IPS-18a (cell line): ENCODE measurements at regions not wholly inside any gene's neighbourhood (a gene's known extent, or its start where the extent isn't known, plus 50 kb on each side); places are given as distances from the start of the nearest gene placed in this dataset.
"Not testable (repeated sequence)": the region's sequence is repeated elsewhere in the genome, so short reads cannot be mapped to it uniquely, and the experiment has no call there.

Experiments used
- H3K27ac ChIP-seq: one replicate; pipeline ENCODE4 v1.5.1; 2013; ENCODE audit warnings: low read length
- H3K27me3 ChIP-seq: one replicate; pipeline ENCODE4 v1.6.1; 2013; ENCODE audit warnings: mild to moderate bottlenecking, low read length; ENCODE audit not compliant: control insufficient read depth, insufficient read depth
- H3K36me3 ChIP-seq: one replicate; pipeline ENCODE4 v1.6.1; 2013; ENCODE audit warnings: low read depth, low read length; ENCODE audit not compliant: control insufficient read depth
- H3K4me1 ChIP-seq: one replicate; pipeline ENCODE4 v1.6.1; 2013; ENCODE audit warnings: low read depth, low read length; ENCODE audit not compliant: control insufficient read depth
- H3K4me3 ChIP-seq: one replicate; pipeline ENCODE4 v1.5.1; 2013; ENCODE audit warnings: low read length
- H3K9ac ChIP-seq: one replicate; pipeline ENCODE4 v1.6.1; 2013; ENCODE audit warnings: mild to moderate bottlenecking, low read length, moderate library complexity
- H3K9me3 ChIP-seq: one replicate; pipeline ENCODE4 v1.6.1; 2013; ENCODE audit warnings: low read depth, low read length; ENCODE audit not compliant: control insufficient read depth

- H3K4me3 ChIP-seq, H3K9ac ChIP-seq, H3K27me3 ChIP-seq, H3K27ac ChIP-seq, H3K9me3 ChIP-seq, H3K36me3 ChIP-seq: not testable (repeated sequence)
- H3K4me1 ChIP-seq = peaks cover 19% of the 10 kb centered on the region
Observed at GRCh38 chr2:63725212-63725611, 116.5 kb upstream of the UGP2 start.

GRCh38 chr2:63729362-63729761 is 112.3 kb upstream of the UGP2 start:
- Histone ChIP-seq H3K4me3 (no peak overlapping the region), H3K9me3 (no peaks in the 10 kb centered on the region), H3K27me3 (no peaks in the 10 kb centered on the region), H3K4me1 (peaks cover 19% of the 10 kb centered on the region), H3K36me3 (no peaks in the 10 kb centered on the region), H3K9ac (no peak overlapping the region), H3K27ac (no peak overlapping the region)

- Histone ChIP-seq H3K36me3 (no peaks in the 10 kb centered on the region), H3K27ac (no peak overlapping the region), H3K4me1 (peaks cover 19% of the 10 kb centered on the region), H3K9me3 (no peaks in the 10 kb centered on the region), H3K4me3 (no peak overlapping the region), H3K27me3 (no peaks in the 10 kb centered on the region), H3K9ac (no peak overlapping the region)
Observed at GRCh38 chr2:63729831-63730230, 111.9 kb upstream of the UGP2 start.

- Histone ChIP-seq H3K36me3 (no peaks in the 10 kb centered on the region), H3K27ac (no peak overlapping the region), H3K4me1 (peaks cover 5% of the 10 kb centered on the region)
Observed at GRCh38 chr2:63734510-63734909, 107.2 kb upstream of the UGP2 start.

GRCh38 chr2:63735263-63735662 is 106.4 kb upstream of the UGP2 start:
- Histone ChIP-seq H3K9ac (no peak overlapping the region), H3K9me3 (no peaks in the 10 kb centered on the region), H3K36me3 (no peaks in the 10 kb centered on the region), H3K4me3 (no peak overlapping the region), H3K27me3 (no peaks in the 10 kb centered on the region), H3K27ac (no peak overlapping the region), H3K4me1 (no peaks in the 10 kb centered on the region)

More at GRCh38 chr2:63734510-63734909, 107.2 kb upstream of the UGP2 start:
- Histone ChIP-seq H3K4me3 (no peak overlapping the region), H3K9ac (no peak overlapping the region), H3K9me3 (no peaks in the 10 kb centered on the region), H3K27me3 (no peaks in the 10 kb centered on the region)

GRCh38 chr2:63735931-63736330 is 105.8 kb upstream of the UGP2 start:
- H3K36me3 ChIP-seq = no peaks in the 10 kb centered on the region
- no peak overlapping the region for H3K9ac ChIP-seq
- no peaks in the 10 kb centered on the region for H3K9me3 ChIP-seq
- no peak overlapping the region for H3K4me3 ChIP-seq
- H3K27ac ChIP-seq = no peak overlapping the region
- no peaks in the 10 kb centered on the region for H3K27me3 ChIP-seq
- H3K4me1 ChIP-seq = no peaks in the 10 kb centered on the region

GRCh38 chr2:63736354-63736753 is 105.3 kb upstream of the UGP2 start:
- Histone ChIP-seq H3K27me3 (no peaks in the 10 kb centered on the region), H3K4me3 (no peak overlapping the region), H3K27ac (no peak overlapping the region), H3K36me3 (no peaks in the 10 kb centered on the region), H3K9me3 (no peaks in the 10 kb centered on the region), H3K4me1 (no peaks in the 10 kb centered on the region), H3K9ac (no peak overlapping the region)

- Histone ChIP-seq H3K27me3 (no peaks in the 10 kb centered on the region), H3K4me3 (no peak overlapping the region), H3K9me3 (no peaks in the 10 kb centered on the region), H3K9ac (no peak overlapping the region), H3K27ac (no peak overlapping the region), H3K4me1 (no peaks in the 10 kb centered on the region), H3K36me3 (no peaks in the 10 kb centered on the region)
Observed at GRCh38 chr2:63737081-63737751, 104.5 kb upstream of the UGP2 start.

- Histone ChIP-seq H3K27me3 (no peaks in the 10 kb centered on the region), H3K9me3 (no peaks in the 10 kb centered on the region), H3K9ac (no peak overlapping the region), H3K4me1 (no peaks in the 10 kb centered on the region), H3K36me3 (no peaks in the 10 kb centered on the region), H3K27ac (no peak overlapping the region), H3K4me3 (no peak overlapping the region)
Observed at GRCh38 chr2:63738019-63738418, 103.7 kb upstream of the UGP2 start.

- H3K36me3 ChIP-seq, H3K4me1 ChIP-seq, H3K9me3 ChIP-seq, H3K27ac ChIP-seq, H3K4me3 ChIP-seq, H3K9ac ChIP-seq, H3K27me3 ChIP-seq: not testable (repeated sequence)
Observed at GRCh38 chr2:63739180-63739579, 102.5 kb upstream of the UGP2 start.

- Histone ChIP-seq H3K36me3 (no peaks in the 10 kb centered on the region), H3K9me3 (no peaks in the 10 kb centered on the region), H3K27me3 (no peaks in the 10 kb centered on the region), H3K27ac (no peak overlapping the region), H3K4me3 (no peak overlapping the region), H3K9ac (no peak overlapping the region), H3K4me1 (peaks cover 11% of the 10 kb centered on the region)
Observed at GRCh38 chr2:63740020-63740419, 101.7 kb upstream of the UGP2 start.

- H3K9ac ChIP-seq = no peak overlapping the region
- no peaks in the 10 kb centered on the region for H3K36me3 ChIP-seq
- H3K9me3 ChIP-seq = no peaks in the 10 kb centered on the region
- H3K27ac ChIP-seq = no peak overlapping the region
- H3K4me1 ChIP-seq = peaks cover 17% of the 10 kb centered on the region
- H3K4me3 ChIP-seq = no peak overlapping the region
- H3K27me3 ChIP-seq = no peaks in the 10 kb centered on the region
Observed at GRCh38 chr2:63740943-63741342, 100.8 kb upstream of the UGP2 start.
